GM18519 (cell line): ENCODE measurements at regions not wholly inside any gene's neighbourhood (a gene's known extent, or its start where the extent isn't known, plus 50 kb on each side); places are given as distances from the start of the nearest gene placed in this dataset.

Source experiments
- ATAC-seq: cut with Tn5 transposase; IDR thresholded peaks from one replicate; pipeline ENCODE4 v1.9.1; 2021; ENCODE audit warnings: mild to moderate bottlenecking, moderate library complexity; ENCODE audit not compliant: unreplicated experiment, low FRiP score

- ATAC-seq = no peak
Observed at GRCh38 chr2:60003076-60003475, 550.4 kb downstream of the BCL11A start.

GRCh38 chr2:60002183-60002867, 551.1 kb downstream of the BCL11A start:
- ATAC-seq = no peak

DNA sequence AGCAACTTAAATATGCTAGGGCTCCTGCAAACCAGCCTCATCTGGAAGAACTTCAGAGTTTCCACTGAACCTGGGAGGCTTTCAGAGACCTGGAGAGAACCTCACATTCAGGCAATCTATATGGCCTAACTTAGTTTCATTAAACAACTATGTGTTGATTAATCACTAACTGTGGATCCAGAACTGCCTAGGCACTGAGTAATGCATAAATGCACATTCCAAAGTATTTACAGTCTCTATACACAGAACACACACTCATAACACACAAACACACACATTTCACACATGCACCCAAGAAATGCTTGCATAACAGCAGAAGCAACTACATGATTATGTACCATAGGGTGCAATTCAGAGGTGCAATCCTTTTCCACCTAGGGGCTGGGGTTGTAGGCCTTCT, 552.8 kb downstream of the BCL11A start:
- ATAC-seq = no peak

DNA sequence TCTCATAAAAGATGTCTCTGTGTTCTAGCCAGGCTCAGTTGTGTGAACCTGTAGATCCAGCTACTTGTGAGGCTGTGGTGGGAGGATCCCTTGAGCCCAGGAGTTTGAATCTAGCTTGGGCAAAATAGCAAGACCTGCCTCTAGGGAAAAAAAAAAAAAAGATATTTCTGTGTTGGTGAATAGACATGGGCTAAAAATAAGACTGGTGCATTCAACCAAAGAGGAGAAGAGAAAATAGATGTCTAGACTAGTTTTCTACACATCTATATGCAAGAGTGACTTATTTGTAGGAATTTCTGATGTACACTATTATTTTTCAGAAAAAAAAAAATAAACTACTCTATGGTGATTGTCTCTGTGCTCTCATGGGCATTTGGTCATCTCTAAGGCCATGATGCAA, 555.1 kb downstream of the BCL11A start:
- ATAC-seq = no peak

GRCh38 chr2:59997371-59997770, 556.1 kb downstream of the BCL11A start:
- ATAC-seq = no peak

DNA sequence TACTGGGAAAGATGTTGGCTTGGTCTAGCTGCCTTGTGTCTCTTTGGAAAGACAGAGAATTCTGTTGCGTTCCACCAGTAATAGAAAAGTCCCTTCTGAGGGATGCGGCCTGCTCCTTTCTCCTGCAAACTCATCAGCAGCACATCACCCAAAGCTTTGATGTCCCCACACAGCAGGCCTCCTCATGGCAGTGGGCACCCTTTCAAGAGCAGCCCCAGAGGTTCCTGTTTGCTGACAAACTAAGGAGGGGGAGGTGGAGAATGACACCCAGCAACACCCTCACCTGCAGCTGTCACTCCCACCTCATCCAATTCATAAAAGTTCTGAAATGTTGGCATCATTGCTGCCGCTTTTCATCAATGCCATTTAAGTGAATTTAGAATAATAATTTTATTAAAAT, 556.6 kb downstream of the BCL11A start:
- no peak for ATAC-seq

- ATAC-seq = no peak
Observed at GRCh38 chr2:59993726-59994125, 559.7 kb downstream of the BCL11A start.

DNA sequence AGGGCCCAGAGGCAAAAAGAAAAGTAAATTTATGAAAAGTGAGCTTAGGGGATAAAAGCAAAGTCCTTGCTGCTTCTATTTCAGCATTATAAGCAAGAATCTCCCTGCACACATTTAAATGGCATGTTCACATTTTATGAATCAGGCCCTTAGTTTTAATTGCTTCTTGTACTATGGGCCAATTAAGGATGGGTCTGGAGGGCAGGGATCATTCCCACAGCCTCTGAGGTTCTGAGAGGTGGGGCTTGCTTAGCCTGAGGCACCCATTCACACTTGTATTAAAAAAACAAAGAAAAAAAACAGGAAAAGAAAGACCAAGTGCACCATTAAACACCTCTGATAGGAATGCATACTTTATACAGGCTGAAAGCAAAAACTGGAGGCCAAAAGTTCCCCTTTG, 565.1 kb downstream of the BCL11A start:
- ATAC-seq = no peak

GRCh38 chr2:59986511-59986910, 566.9 kb downstream of the BCL11A start:
- ATAC-seq = no peak

- ATAC-seq = no peak
Observed at GRCh38 chr2:59985923-59986322, 567.5 kb downstream of the BCL11A start.

GRCh38 chr2:59974051-59974766, 579.2 kb downstream of the BCL11A start:
- ATAC-seq = no peak

DNA sequence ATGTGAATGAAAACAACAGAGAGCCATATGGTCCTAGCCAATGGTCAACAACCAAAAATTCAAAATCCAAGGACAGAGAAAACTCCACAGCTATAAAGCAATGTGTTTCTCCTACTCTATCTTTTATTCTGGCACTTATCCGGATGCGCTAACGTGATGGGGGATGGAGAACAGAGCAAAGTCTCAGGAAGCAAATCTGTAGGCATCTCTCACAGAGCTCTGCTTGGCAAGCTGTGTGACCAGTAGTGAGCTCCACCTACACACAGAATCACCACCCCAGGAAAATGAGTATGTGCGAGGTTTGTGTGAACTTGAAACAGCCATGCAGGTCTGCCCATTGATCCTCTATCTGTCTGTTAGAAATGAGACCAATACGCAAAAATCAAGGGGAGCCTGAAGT, 584.3 kb downstream of the BCL11A start:
- ATAC-seq = no peak

DNA sequence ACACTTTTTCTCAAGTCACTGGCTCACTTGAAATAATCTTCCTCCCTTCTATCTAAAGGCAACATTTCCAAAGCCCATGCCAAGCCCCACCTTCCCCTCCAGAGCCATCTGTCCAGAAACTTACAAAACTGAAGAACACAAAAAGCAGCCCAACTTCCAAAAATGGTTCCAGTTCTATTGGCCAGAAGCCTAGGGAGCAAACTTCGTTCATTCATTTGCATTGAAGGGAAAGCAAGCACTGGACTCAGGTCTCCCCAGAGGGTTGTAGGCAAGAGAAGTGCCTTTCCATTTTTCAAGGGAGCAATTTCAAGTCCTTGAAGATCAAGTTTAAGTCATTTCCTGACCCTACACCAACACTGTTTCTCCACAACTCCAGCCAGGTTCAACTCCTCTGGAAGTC, 585.0 kb downstream of the BCL11A start:
- no peak for ATAC-seq

DNA sequence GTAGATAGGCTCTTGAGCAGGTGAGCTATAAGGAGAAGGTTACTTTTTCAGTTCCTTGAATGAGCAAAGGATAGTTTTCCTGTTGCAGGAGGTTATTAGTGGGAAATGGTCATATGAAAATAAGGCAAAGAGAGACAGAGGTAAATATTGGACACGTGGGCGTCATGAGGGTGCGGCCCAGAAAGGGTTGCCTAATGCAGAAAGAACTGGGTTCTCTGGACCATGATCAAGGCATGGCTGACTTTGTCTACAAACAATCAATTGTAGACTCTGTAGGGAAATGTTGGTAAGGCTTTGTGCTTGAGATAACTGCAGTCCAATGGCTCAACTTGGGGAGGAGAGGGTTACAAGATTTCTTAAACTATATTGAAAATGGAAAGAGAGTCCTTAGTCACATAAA, 585.8 kb downstream of the BCL11A start:
- no peak for ATAC-seq

DNA sequence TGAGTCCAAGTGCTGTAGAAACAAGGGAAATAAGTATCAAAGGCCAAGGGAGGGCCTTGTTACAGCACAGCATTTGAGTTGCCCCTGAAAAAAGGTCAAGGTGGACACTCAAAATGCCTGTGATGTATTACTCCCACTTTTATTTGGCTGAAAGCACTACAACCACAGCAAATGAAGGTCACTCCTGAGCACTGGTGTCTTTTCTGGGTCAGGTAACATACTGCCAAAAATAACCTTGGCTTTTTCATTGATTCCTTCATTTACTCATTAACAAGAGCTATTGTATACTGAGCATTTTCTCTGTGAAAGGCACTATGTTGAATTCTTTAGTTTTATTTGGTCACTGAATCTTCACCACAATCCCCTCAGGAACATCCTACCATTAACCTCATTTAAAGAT, 590.3 kb downstream of the BCL11A start:
- ATAC-seq = no peak

GRCh38 chr2:59961746-59962145, 591.7 kb downstream of the BCL11A start:
- no peak for ATAC-seq

- no peak for ATAC-seq
Observed at GRCh38 chr2:59959944-59960343, 593.5 kb downstream of the BCL11A start.

GRCh38 chr2:59957504-59957903, 596.0 kb downstream of the BCL11A start:
- no peak for ATAC-seq

- ATAC-seq = no peak
Observed at GRCh38 chr2:59956981-59957380, 596.5 kb downstream of the BCL11A start.

- no peak for ATAC-seq
Observed at GRCh38 chr2:59947917-59948541, 605.4 kb downstream of the BCL11A start.

GRCh38 chr2:59947209-59947608, 606.2 kb downstream of the BCL11A start:
- no peak for ATAC-seq

DNA sequence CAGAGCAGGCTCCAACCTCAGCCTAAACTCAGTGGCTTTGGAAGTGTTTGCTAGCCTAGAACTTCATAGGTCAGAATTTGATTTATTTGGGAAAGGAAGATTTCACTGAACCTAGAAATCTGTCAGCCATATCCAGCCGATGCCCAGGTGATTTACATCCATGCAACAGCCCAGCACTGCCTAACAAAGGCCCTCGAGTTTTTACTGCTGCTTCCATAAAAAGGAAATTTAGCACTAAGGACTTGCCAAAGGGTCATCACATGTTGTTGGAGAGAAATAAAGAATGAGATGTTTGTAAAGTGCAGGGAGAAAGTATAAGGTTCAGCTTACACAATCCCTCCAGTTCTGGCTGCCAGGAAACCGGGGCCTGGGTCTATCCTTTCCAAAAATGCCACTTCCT, 614.2 kb downstream of the BCL11A start:
- no peak for ATAC-seq
